ENCODE measurements at regions not wholly inside any gene's neighbourhood (a gene's known extent, or its start where the extent isn't known, plus 50 kb on each side); places are given as distances from the start of the nearest gene placed in this dataset.

DNA sequence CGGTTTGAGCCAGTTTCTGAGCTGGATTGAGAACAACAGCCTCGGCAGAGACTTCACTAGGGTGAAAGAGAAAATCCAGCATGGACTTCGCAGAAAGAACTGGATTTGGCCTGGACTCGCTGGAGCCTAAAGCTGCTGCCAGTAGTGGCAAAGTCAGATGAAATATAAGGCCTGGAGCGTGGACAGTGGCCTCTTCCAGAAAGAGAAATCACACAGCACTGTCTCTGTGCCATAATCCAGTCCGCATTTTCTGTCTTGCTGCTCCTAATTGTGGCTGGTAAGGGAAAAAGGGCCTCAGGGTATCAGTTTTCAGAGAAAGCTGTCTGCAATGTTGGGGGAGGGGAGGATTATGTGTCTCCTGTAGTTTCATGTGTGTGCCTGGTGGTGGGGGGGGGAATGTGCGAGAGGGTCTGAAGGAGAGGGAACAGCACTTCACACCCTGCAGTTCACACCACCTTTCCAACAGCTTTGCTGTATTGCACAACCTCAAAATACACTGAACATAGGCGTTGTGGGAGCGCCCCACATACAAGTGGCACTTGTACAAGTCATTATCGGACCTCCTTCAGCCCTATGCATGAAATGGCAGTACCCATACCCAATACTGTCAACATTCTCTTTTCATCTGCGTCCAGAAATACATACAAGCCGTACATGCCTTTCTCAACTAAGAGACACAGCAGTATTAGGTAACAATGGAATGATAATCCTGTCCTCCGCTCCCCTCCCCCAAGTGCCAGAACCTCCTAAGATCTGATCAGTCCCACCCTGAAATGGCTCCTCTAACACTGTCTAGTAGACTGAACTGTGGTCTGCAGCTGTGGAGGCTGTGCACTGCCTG is 107.5 kb upstream of the ATF7IP start:
- TF ChIP-seq, protein P1, sequence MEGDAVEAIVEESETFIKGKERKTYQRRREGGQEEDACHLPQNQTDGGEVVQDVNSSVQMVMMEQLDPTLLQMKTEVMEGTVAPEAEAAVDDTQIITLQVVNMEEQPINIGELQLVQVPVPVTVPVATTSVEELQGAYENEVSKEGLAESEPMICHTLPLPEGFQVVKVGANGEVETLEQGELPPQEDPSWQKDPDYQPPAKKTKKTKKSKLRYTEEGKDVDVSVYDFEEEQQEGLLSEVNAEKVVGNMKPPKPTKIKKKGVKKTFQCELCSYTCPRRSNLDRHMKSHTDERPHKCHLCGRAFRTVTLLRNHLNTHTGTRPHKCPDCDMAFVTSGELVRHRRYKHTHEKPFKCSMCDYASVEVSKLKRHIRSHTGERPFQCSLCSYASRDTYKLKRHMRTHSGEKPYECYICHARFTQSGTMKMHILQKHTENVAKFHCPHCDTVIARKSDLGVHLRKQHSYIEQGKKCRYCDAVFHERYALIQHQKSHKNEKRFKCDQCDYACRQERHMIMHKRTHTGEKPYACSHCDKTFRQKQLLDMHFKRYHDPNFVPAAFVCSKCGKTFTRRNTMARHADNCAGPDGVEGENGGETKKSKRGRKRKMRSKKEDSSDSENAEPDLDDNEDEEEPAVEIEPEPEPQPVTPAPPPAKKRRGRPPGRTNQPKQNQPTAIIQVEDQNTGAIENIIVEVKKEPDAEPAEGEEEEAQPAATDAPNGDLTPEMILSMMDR (IDR thresholded peaks at IDR 0.05) = no peak
- peak; percentile 90 for ATAC-seq (ENCODE audit: low FRiP score)
- peak; percentile 99 for DNase-seq (ENCODE audit: low spot score)

DNA sequence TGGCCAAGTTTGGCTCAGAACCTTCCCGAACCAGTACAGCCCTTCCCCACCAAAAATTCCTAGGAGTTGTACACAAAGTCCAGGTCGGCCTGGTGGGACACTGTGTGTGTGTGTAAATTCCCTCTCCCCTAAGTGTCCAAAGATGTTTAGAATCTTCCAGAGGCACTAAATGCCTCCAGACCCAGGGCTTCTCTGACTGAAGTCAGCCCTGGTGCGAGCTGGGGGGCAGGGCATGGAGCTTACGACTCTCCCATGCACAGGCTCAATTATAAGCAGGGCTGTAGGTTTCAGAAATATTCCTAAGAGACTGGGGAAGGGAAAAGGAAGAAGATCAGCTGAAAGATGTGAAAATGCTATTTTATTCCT is 106.9 kb upstream of the ATF7IP start:
- no peak for DNase-seq (ENCODE audit: low spot score)
- no peak for ATAC-seq (ENCODE audit: low FRiP score)
- TF ChIP-seq, protein P1 (IDR thresholded peaks at IDR 0.05) = no peak

DNA sequence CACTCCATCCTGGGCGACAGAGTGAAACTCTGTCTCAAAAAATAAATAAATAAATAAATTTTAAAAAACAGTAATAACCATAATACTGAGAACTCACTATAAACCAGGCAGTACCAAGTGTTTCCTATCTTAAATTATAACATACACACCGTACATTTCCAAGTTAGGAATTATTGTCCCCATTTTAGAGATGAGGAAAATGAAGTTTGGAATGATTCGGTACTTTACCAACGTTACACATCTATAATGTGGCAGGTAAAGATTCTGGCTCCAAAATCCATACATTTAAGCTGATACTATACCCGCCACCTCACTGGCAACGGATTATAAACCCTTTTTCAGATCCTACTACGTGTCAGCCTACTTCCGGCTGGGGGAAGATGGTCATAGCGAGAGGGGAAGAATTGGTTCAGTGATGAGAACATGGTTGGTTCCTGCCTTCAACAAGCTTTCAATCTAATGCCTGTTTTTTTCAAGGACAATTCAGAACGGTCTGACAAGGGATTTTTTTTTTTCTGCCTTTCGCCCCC is 105.9 kb upstream of the ATF7IP start:
- TF ChIP-seq, protein P1 (IDR thresholded peaks at IDR 0.05) = no peak
- DNase-seq (ENCODE audit: low spot score) (no peak), ATAC-seq (ENCODE audit: low FRiP score) (no peak)

DNA sequence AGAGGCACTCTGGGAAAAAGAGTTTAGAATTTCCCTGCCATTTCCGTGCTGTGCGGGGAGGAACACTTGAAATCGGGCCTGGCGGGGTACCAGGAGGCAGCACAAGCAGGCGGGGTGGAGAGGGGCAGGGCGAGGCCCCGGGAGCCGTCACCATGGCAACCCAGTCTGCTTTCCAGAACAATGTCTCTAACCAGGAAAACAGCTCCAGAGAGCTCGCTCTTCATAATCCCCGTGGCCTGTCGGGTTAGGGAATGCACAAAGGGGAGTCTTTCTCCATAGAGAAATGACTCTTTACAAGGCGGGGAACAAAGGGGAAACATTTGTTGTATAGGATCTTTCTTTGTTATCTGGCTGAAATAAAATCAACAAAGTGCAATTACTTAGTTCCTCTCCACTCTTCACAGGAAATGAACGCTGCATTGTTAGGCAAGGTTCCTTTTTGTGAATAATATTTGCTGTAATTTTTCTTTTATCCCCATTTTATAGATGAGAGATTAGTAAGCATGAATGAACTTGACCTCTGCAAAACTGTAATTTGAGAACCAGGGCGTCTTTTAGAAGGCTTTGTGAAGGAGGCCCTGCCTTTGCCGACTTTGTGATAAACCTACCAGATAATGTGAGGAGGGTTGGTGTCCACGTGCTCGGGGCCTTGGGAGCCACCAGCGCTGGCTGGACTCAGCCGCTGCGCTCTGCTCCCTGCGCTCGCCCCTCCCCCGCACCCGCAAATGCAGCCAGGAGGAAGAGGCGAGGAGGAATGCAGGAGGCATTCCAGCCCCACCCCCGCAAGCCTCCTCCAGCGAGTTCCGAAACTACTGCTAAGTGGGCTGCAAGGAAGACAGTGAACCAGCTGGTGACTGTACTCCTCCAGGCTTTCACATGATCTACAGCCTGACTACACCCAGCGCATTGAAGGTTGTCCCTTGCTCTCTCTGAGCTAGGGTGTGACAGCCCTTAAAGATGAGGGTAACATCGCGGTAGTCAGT is 105.2 kb upstream of the ATF7IP start:
- DNase-seq (ENCODE audit: low spot score) = peak; percentile 74
- ATAC-seq (ENCODE audit: low FRiP score) = peak; percentile 62
- TF ChIP-seq, protein P1 (IDR thresholded peaks at IDR 0.05) = no peak

DNA sequence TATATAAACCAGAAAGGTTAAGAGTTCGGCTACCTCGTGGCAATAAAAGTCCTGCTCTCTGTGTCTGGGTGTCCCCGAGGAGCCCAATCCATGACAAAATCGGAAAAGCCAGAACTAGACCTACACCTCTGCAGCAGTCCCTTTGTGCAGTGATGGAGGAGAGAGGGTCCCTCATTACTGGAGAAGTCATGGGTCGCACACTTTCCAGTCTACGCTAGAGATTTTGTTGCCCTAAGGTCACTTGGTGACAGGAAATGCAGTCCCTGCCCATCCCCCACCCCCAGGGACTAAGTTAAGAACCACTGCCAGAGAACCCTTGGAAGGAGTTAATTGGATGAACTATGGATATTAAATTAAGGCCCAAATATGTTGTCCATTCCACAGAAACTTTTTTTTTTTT is 104.4 kb upstream of the ATF7IP start:
- TF ChIP-seq, protein P1 (IDR thresholded peaks at IDR 0.05) = no peak
- no peak for ATAC-seq (ENCODE audit: low FRiP score)
- DNase-seq (ENCODE audit: low spot score) = no peak

DNA sequence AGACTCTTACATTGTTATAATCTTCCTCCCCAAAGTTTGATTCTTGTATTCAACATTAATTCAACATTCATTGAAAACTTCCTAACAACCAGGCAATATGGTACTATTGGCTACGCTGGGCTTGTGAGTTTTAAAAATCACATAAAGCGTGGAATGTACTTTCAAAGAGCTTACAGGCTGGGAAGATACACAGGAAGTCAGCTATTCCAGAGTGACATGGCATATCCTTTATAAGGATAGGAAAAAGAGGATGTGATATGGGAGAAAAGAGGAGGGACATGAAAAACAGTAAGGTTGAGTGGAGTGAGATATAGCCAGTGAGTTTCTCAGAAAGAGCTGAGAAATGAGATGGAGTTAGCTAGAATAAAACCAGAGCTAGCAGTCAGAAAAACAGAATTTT is 103.6 kb upstream of the ATF7IP start:
- TF ChIP-seq, protein P1 (IDR thresholded peaks at IDR 0.05) = no peak
- no peak for ATAC-seq (ENCODE audit: low FRiP score)
- DNase-seq (ENCODE audit: low spot score) = no peak

Data from omental fat pad (tissue), 3 donors.